ENCODE measurements at regions not wholly inside any gene's neighbourhood (a gene's known extent, or its start where the extent isn't known, plus 50 kb on each side); places are given as distances from the start of the nearest gene placed in this dataset.

GRCh38 chr14:98274596-98274995 is 997.4 kb downstream of the BCL11B start:
- DNase-seq: no peak

- no peak for DNase-seq
These were observed 993.2 kb downstream of the BCL11B start for GRCh38 chr14:98278800-98279199.

- DNase-seq: no peak
These were observed 991.6 kb downstream of the BCL11B start for GRCh38 chr14:98280436-98280835.

GRCh38 chr14:98288825-98289224 is 983.2 kb downstream of the BCL11B start:
- DNase-seq: no peak

- DNase-seq: no peak
These were observed 981.4 kb downstream of the BCL11B start for GRCh38 chr14:98290596-98290995.

GRCh38 chr14:98292191-98292590 is 979.8 kb downstream of the BCL11B start:
- no peak for DNase-seq

GRCh38 chr14:98293576-98293975 is 978.4 kb downstream of the BCL11B start:
- DNase-seq: no peak

GRCh38 chr14:98296895-98297294 is 975.1 kb downstream of the BCL11B start:
- no peak for DNase-seq

- no peak for DNase-seq
These were observed 974.4 kb downstream of the BCL11B start for GRCh38 chr14:98297567-98297966.

GRCh38 chr14:98298481-98299244 is 973.3 kb downstream of the BCL11B start:
- no peak for DNase-seq

GRCh38 chr14:98301681-98302080 is 970.3 kb downstream of the BCL11B start:
- no peak for DNase-seq

GRCh38 chr14:98304574-98304973 is 967.4 kb downstream of the BCL11B start:
- no peak for DNase-seq

- DNase-seq: no peak
These were observed 962.4 kb downstream of the BCL11B start for GRCh38 chr14:98309591-98309990.

GRCh38 chr14:98312006-98312405 is 960.0 kb downstream of the BCL11B start:
- no peak for DNase-seq

- no peak for DNase-seq
These were observed 950.2 kb downstream of the BCL11B start for GRCh38 chr14:98321841-98322240.

- no peak for DNase-seq
These were observed 948.2 kb downstream of the BCL11B start for GRCh38 chr14:98323836-98324235.

- no peak for DNase-seq
These were observed 946.2 kb downstream of the BCL11B start for GRCh38 chr14:98325761-98326160.

GRCh38 chr14:98328496-98328895 is 943.5 kb downstream of the BCL11B start:
- no peak for DNase-seq

- DNase-seq: no peak
These were observed 937.8 kb downstream of the BCL11B start for GRCh38 chr14:98334186-98334585.

- DNase-seq: peak; percentile 67
These were observed 930.8 kb downstream of the BCL11B start for GRCh38 chr14:98341211-98341610.

- DNase-seq: no peak
These were observed 926.8 kb downstream of the BCL11B start for GRCh38 chr14:98345161-98345560.

- DNase-seq: peak; percentile 76
These were observed 924.3 kb downstream of the BCL11B start for GRCh38 chr14:98347686-98348085.

GRCh38 chr14:98348505-98348904 is 923.5 kb downstream of the BCL11B start:
- DNase-seq: no peak

- DNase-seq: no peak
These were observed 921.8 kb downstream of the BCL11B start for GRCh38 chr14:98350213-98350612.

- peak; percentile 87 for DNase-seq
These were observed 907.0 kb downstream of the BCL11B start for GRCh38 chr14:98364961-98365360.
